Smooth muscle cell (in vitro differentiated cells): ENCODE measurements at regions not wholly inside any gene's neighbourhood (a gene's known extent, or its start where the extent isn't known, plus 50 kb on each side); places are given as distances from the start of the nearest gene placed in this dataset.
"Not testable (repeated sequence)": the region's sequence is repeated elsewhere in the genome, so short reads cannot be mapped to it uniquely, and the experiment has no call there.

Experiments
- DNase-seq: peaks from one replicate; lab custom pipeline; 2025; ENCODE audit not compliant: unreplicated experiment; lab: John Stamatoyannopoulos, UW
- H2AFZ ChIP-seq: fragments of 200-600 bp; sonication (generic); 2 replicates; pipeline ENCODE4 v1.6.0; 2016; ENCODE audit warnings: antibody characterized with exemption, low read depth, mild to moderate bottlenecking
- H3F3A ChIP-seq: fragments of 200-600 bp; sonication (generic); 2 replicates; pipeline ENCODE4 v1.6.0; 2017; ENCODE audit warnings: antibody characterized with exemption, low read depth
- H3K27ac ChIP-seq: fragments of 200-600 bp; sonication (generic); 2 replicates; pipeline ENCODE4 v1.5.1; 2016; ENCODE audit warnings: low read depth, mild to moderate bottlenecking
- H3K27me3 ChIP-seq: fragments of 200-600 bp; sonication (generic); 2 replicates; pipeline ENCODE4 v1.6.1; 2016; ENCODE audit warnings: low read depth, mild to moderate bottlenecking
- H3K36me3 ChIP-seq: fragments of 200-600 bp; sonication (generic); 2 replicates; pipeline ENCODE4 v1.5.1; 2016; ENCODE audit warnings: low read depth
- H3K4me1 ChIP-seq: fragments of 200-600 bp; sonication (generic); 2 replicates; pipeline ENCODE4 v1.5.1; 2016; ENCODE audit warnings: low read depth
- H3K4me2 ChIP-seq: fragments of 200-600 bp; sonication (generic); 2 replicates; pipeline ENCODE4 v1.6.0; 2016; ENCODE audit warnings: mild to moderate bottlenecking
- H3K4me3 ChIP-seq: fragments of 200-600 bp; sonication (generic); 2 replicates; pipeline ENCODE4 v1.5.1; 2016; ENCODE audit warnings: mild to moderate bottlenecking
- H3K79me2 ChIP-seq: fragments of 200-600 bp; sonication (generic); 2 replicates; pipeline ENCODE4 v1.6.0; 2016; ENCODE audit warnings: low read depth, mild to moderate bottlenecking
- H3K9ac ChIP-seq: fragments of 200-600 bp; sonication (generic); 2 replicates; pipeline ENCODE4 v1.6.0; 2016; ENCODE audit warnings: low read depth
- H3K9me3 ChIP-seq: fragments of 200-600 bp; sonication (generic); replicated peaks from 2 replicates; pipeline ENCODE4 v1.5.1; 2016; ENCODE audit warnings: low read depth
- H4K20me1 ChIP-seq: fragments of 200-600 bp; sonication (generic); 2 replicates; pipeline ENCODE4 v1.6.0; 2016; ENCODE audit warnings: low read depth
- CTCF ChIP-seq: fragments of 200-600 bp; sonication (generic); IDR thresholded peaks from 2 replicates; pipeline ENCODE4 v1.5.1; 2017; ENCODE audit warnings: borderline replicate concordance, mild to moderate bottlenecking, antibody characterized with exemption; ENCODE audit not compliant: insufficient read depth, poor library complexity, severe bottlenecking
- WGBS: methylation state at CpG from one replicate; pipeline ENCODE4 v1.1.7; 2016; ENCODE audit warnings: low lambda C conversion rate; 5-methylcytosine and 5-hydroxymethylcytosine counted together

- no peaks in the 10 kb centered on the region for H3F3A ChIP-seq
- DNase-seq, result no peak
These were observed 598.1 kb downstream of the DNAH5 start for GRCh38 chr5:13346401-13346800.

GRCh38 chr5:13339093-13339492 lies 605.4 kb downstream of the DNAH5 start:
- Histone ChIP-seq H3K4me3 (no peak overlapping the region), H3K79me2 (no peaks in the 10 kb centered on the region), H3K9me3 (no peaks in the 10 kb centered on the region), H3K4me1 (no peaks in the 10 kb centered on the region), H3K9ac (no peak overlapping the region), H3F3A (no peaks in the 10 kb centered on the region), H2AFZ (no peak overlapping the region), H3K27me3 (no peaks in the 10 kb centered on the region), H3K27ac (no peak overlapping the region), H3K4me2 (no peak overlapping the region), H4K20me1 (no peaks in the 10 kb centered on the region), H3K36me3 (no peaks in the 10 kb centered on the region)
- TF ChIP-seq CTCF, result no peak
- WGBS, result 0% methylated on average over 1 of the region's 1 CpG
- DNase-seq, result no peak

More at GRCh38 chr5:13346401-13346800, 598.1 kb downstream of the DNAH5 start:
- H3K36me3 ChIP-seq, result no peaks in the 10 kb centered on the region
- H4K20me1 ChIP-seq, result no peaks in the 10 kb centered on the region
- no peaks in the 10 kb centered on the region for H3K9me3 ChIP-seq
- no peak overlapping the region for H3K9ac ChIP-seq
- no peaks in the 10 kb centered on the region for H3K4me1 ChIP-seq
- no peak overlapping the region for H2AFZ ChIP-seq
- H3K79me2 ChIP-seq, result no peaks in the 10 kb centered on the region
- no peak for TF ChIP-seq CTCF
- 89% methylated on average over 4 of the region's 4 CpGs for WGBS
- no peak overlapping the region for H3K27ac ChIP-seq
- H3K27me3 ChIP-seq, result no peaks in the 10 kb centered on the region
- no peak overlapping the region for H3K4me3 ChIP-seq
- no peak overlapping the region for H3K4me2 ChIP-seq

- 67% methylated on average over 4 of the region's 4 CpGs for WGBS
- not testable (repeated sequence) for H3K36me3 ChIP-seq, H3K4me2 ChIP-seq, H3F3A ChIP-seq, H3K9me3 ChIP-seq, DNase-seq, H4K20me1 ChIP-seq, H3K9ac ChIP-seq, H2AFZ ChIP-seq, H3K27me3 ChIP-seq, H3K4me1 ChIP-seq, H3K79me2 ChIP-seq, H3K27ac ChIP-seq, H3K4me3 ChIP-seq
These were observed 609.5 kb downstream of the DNAH5 start for GRCh38 chr5:13335026-13335425.

GRCh38 chr5:13331585-13331984 lies 612.9 kb downstream of the DNAH5 start:
- TF ChIP-seq CTCF, result no peak
- Histone ChIP-seq H3F3A (no peaks in the 10 kb centered on the region), H3K27me3 (no peaks in the 10 kb centered on the region), H3K79me2 (no peaks in the 10 kb centered on the region), H3K9ac (no peak overlapping the region), H4K20me1 (no peaks in the 10 kb centered on the region), H3K27ac (no peak overlapping the region), H2AFZ (no peak overlapping the region), H3K9me3 (no peaks in the 10 kb centered on the region), H3K4me1 (no peaks in the 10 kb centered on the region), H3K4me2 (no peak overlapping the region), H3K4me3 (no peak overlapping the region), H3K36me3 (no peaks in the 10 kb centered on the region)
- WGBS, result 81% methylated on average over 6 of the region's 6 CpGs
- no peak for DNase-seq
